Neural progenitor cell (in vitro differentiated cells): ENCODE measurements at regions not wholly inside any gene's neighbourhood (a gene's known extent, or its start where the extent isn't known, plus 50 kb on each side); places are given as distances from the start of the nearest gene placed in this dataset.

Experiments used
- DNase-seq: peaks from one replicate; pipeline ENCODE4 v3.0.0-alpha.2; 2016; ENCODE audit warnings: low spot score
- H2AFZ ChIP-seq: fragments of 200-600 bp; sonication (generic); replicated peaks from 2 replicates; pipeline ENCODE4 v1.6.1; 2016; ENCODE audit warnings: antibody characterized with exemption
- H3F3A ChIP-seq: fragments of 200-600 bp; sonication (generic); 2 replicates; pipeline ENCODE4 v1.6.1; 2016; ENCODE audit warnings: antibody characterized with exemption, low read depth
- H3K27ac ChIP-seq: fragments of 200-600 bp; sonication (generic); 2 replicates; pipeline ENCODE4 v1.5.1; 2016; ENCODE audit warnings: mild to moderate bottlenecking
- H3K27me3 ChIP-seq: fragments of 200-600 bp; sonication (generic); 2 replicates; pipeline ENCODE4 v1.6.1; 2016; ENCODE audit warnings: mild to moderate bottlenecking, moderate library complexity
- H3K36me3 ChIP-seq: fragments of 200-600 bp; sonication (generic); 2 replicates; pipeline ENCODE4 v1.5.1; 2016
- H3K4me1 ChIP-seq: fragments of 200-600 bp; sonication (generic); 2 replicates; pipeline ENCODE4 v1.6.1; 2016; ENCODE audit warnings: mixed run types
- H3K4me2 ChIP-seq: fragments of 200-600 bp; sonication (generic); 2 replicates; pipeline ENCODE4 v1.6.1; 2016
- H3K4me3 ChIP-seq: fragments of 200-600 bp; sonication (generic); 2 replicates; pipeline ENCODE4 v1.5.1; 2016
- H3K79me2 ChIP-seq: fragments of 200-600 bp; sonication (generic); 2 replicates; pipeline ENCODE4 v1.6.1; 2016; ENCODE audit warnings: low read depth
- H3K9ac ChIP-seq: fragments of 200-600 bp; sonication (generic); 2 replicates; pipeline ENCODE4 v1.6.1; 2016
- H3K9me3 ChIP-seq: fragments of 200-600 bp; sonication (generic); 2 replicates; pipeline ENCODE4 v1.5.1; 2016; ENCODE audit warnings: low read depth
- H4K20me1 ChIP-seq: fragments of 200-600 bp; sonication (generic); 2 replicates; pipeline ENCODE4 v1.6.1; 2016; ENCODE audit warnings: low read depth
- H3K27ac Mint-ChIP-seq: 3 replicates; pipeline ENCODE4 v1.8.0; 2021; ENCODE audit warnings: mixed read lengths
- H3K27me3 Mint-ChIP-seq: 2 replicates; pipeline ENCODE4 v1.8.0; 2022; ENCODE audit warnings: low read depth, mild to moderate bottlenecking, inconsistent platforms, moderate library complexity, mixed read lengths; ENCODE audit not compliant: insufficient read depth
- H3K36me3 Mint-ChIP-seq: 3 replicates; pipeline ENCODE4 v1.8.0; 2021; ENCODE audit warnings: mixed read lengths
- H3K4me1 Mint-ChIP-seq: 3 replicates; pipeline ENCODE4 v1.8.0; 2021; ENCODE audit warnings: mixed read lengths
- H3K4me3 Mint-ChIP-seq: 3 replicates; pipeline ENCODE4 v1.8.0; 2021; ENCODE audit warnings: mild to moderate bottlenecking, moderate library complexity, mixed read lengths
- H3K9me3 Mint-ChIP-seq: 3 replicates; pipeline ENCODE4 v1.8.0; 2020; ENCODE audit warnings: mixed read lengths
- EZH2 ChIP-seq: fragments of 200-600 bp; sonication (generic); IDR thresholded peaks from 2 replicates; pipeline ENCODE4 v1.6.1; 2017; ENCODE audit warnings: antibody characterized with exemption, mild to moderate bottlenecking, moderate library complexity
- EZH2phosphoT487 ChIP-seq: fragments of 200-600 bp; sonication (generic); IDR thresholded peaks from 2 replicates; pipeline ENCODE4 v1.6.1; 2017; ENCODE audit warnings: antibody characterized with exemption
- TF ChIP-seq, protein P1 (sequence below): fragments of 200-600 bp; sonication (generic); IDR thresholded peaks from 2 replicates; pipeline ENCODE4 v1.5.1; 2017; ENCODE audit warnings: antibody characterized with exemption, mild to moderate bottlenecking

DNA sequence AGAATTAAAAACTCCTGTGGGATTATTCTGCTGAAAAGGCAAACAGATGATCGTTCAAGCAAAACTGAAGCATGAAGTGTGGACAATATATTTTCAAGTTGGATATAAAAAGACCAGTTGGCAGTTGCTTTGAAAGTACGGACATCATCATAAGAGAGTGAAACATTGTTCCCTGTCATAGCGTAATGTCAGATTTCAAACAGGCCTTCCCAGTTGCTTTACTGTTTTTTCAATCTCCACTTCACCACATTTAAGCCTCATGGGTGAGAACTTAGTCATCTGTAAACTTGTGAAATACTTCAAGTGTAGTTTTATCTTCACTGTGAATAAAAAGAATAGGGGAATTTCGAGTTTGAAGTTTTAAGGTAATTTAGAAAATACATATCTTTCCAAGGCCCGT lies 435.1 kb upstream of the CNTN3 start:
- Mint-ChIP-seq H3K36me3 (no peaks in the 10 kb centered on the region), H3K4me3 (no peak overlapping the region), H3K27me3 (peaks cover 2% of the 10 kb centered on the region), H3K27ac (no peak overlapping the region), H3K9me3 (peaks cover 13% of the 10 kb centered on the region), H3K4me1 (peaks cover 4% of the 10 kb centered on the region)
- H2AFZ ChIP-seq: no peak overlapping the region
- no peaks in the 10 kb centered on the region for H4K20me1 ChIP-seq
- no peak for DNase-seq
- no peaks in the 10 kb centered on the region for H3K27me3 ChIP-seq
- no peaks in the 10 kb centered on the region for H3K79me2 ChIP-seq
- H3K9ac ChIP-seq: no peak overlapping the region
- H3K4me2 ChIP-seq: no peak overlapping the region
- no peaks in the 10 kb centered on the region for H3K36me3 ChIP-seq
- H3K4me1 ChIP-seq: no peaks in the 10 kb centered on the region
- TF ChIP-seq, protein P1, sequence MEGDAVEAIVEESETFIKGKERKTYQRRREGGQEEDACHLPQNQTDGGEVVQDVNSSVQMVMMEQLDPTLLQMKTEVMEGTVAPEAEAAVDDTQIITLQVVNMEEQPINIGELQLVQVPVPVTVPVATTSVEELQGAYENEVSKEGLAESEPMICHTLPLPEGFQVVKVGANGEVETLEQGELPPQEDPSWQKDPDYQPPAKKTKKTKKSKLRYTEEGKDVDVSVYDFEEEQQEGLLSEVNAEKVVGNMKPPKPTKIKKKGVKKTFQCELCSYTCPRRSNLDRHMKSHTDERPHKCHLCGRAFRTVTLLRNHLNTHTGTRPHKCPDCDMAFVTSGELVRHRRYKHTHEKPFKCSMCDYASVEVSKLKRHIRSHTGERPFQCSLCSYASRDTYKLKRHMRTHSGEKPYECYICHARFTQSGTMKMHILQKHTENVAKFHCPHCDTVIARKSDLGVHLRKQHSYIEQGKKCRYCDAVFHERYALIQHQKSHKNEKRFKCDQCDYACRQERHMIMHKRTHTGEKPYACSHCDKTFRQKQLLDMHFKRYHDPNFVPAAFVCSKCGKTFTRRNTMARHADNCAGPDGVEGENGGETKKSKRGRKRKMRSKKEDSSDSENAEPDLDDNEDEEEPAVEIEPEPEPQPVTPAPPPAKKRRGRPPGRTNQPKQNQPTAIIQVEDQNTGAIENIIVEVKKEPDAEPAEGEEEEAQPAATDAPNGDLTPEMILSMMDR: no peak
- no peak for TF ChIP-seq EZH2phosphoT487
- no peak for TF ChIP-seq EZH2
- H3F3A ChIP-seq: no peaks in the 10 kb centered on the region
- H3K4me3 ChIP-seq: no peak overlapping the region
- H3K9me3 ChIP-seq: no peaks in the 10 kb centered on the region
- no peak overlapping the region for H3K27ac ChIP-seq

GRCh38 chr3:75059120-75059519 lies 444.7 kb upstream of the CNTN3 start:
- no peak for TF ChIP-seq EZH2phosphoT487
- TF ChIP-seq, protein P1: no peak
- no peak for TF ChIP-seq EZH2
- peaks cover 29% of the 10 kb centered on the region for H3K4me1 ChIP-seq
- no peak overlapping the region for H3K9ac ChIP-seq
- H3K4me3 Mint-ChIP-seq: no peak overlapping the region
- no peaks in the 10 kb centered on the region for H3K79me2 ChIP-seq
- H3K4me3 ChIP-seq: no peak overlapping the region
- no peaks in the 10 kb centered on the region for H3K27me3 Mint-ChIP-seq
- no peak overlapping the region for H2AFZ ChIP-seq
- no peaks in the 10 kb centered on the region for H3K36me3 Mint-ChIP-seq
- no peak for DNase-seq
- no peaks in the 10 kb centered on the region for H3K27me3 ChIP-seq
- no peaks in the 10 kb centered on the region for H4K20me1 ChIP-seq
- no peak overlapping the region for H3K27ac Mint-ChIP-seq
- H3K4me2 ChIP-seq: peak overlapping the region; percentile 33
- H3K27ac ChIP-seq: no peak overlapping the region
- H3K4me1 Mint-ChIP-seq: peaks cover 39% of the 10 kb centered on the region
- H3K36me3 ChIP-seq: no peaks in the 10 kb centered on the region
- no peaks in the 10 kb centered on the region for H3K9me3 ChIP-seq
- peaks cover 5% of the 10 kb centered on the region for H3K9me3 Mint-ChIP-seq
- no peaks in the 10 kb centered on the region for H3F3A ChIP-seq

GRCh38 chr3:75061806-75062205 lies 447.3 kb upstream of the CNTN3 start:
- no peak overlapping the region for H3K27ac Mint-ChIP-seq
- peaks cover 3% of the 10 kb centered on the region for H3K27me3 Mint-ChIP-seq
- Histone ChIP-seq H3K36me3 (no peaks in the 10 kb centered on the region), H3K9ac (no peak overlapping the region), H4K20me1 (no peaks in the 10 kb centered on the region), H3K4me2 (no peak overlapping the region), H3K4me1 (peaks cover 22% of the 10 kb centered on the region), H3K79me2 (no peaks in the 10 kb centered on the region), H3K27ac (no peak overlapping the region), H3F3A (no peaks in the 10 kb centered on the region), H3K27me3 (no peaks in the 10 kb centered on the region), H3K9me3 (peaks cover 6% of the 10 kb centered on the region), H3K4me3 (no peak overlapping the region), H2AFZ (no peak overlapping the region)
- H3K9me3 Mint-ChIP-seq: peaks cover 27% of the 10 kb centered on the region
- no peak for DNase-seq
- no peaks in the 10 kb centered on the region for H3K36me3 Mint-ChIP-seq
- H3K4me3 Mint-ChIP-seq: no peak overlapping the region
- peaks cover 27% of the 10 kb centered on the region for H3K4me1 Mint-ChIP-seq
- TF ChIP-seq, protein P1: no peak
- no peak for TF ChIP-seq EZH2
- no peak for TF ChIP-seq EZH2phosphoT487
